VCaP (cell line): ENCODE measurements at regions not wholly inside any gene's neighbourhood (a gene's known extent, or its start where the extent isn't known, plus 50 kb on each side); places are given as distances from the start of the nearest gene placed in this dataset.

Experiments
- H3K27ac ChIP-seq: fragments of 450-650 bp; 2 replicates; pipeline ENCODE4 v1.5.1; 2017
- TF ChIP-seq, protein P1 (sequence below): fragments of 450-650 bp; conservative IDR thresholded peaks from 2 replicates; pipeline ENCODE4 v1.5.1; 2017; ENCODE audit warnings: mild to moderate bottlenecking, moderate library complexity

- H3K27ac ChIP-seq, result peak overlapping the region; percentile 100; the same call in 1 of the 2 replicates
- TF ChIP-seq, protein P1, sequence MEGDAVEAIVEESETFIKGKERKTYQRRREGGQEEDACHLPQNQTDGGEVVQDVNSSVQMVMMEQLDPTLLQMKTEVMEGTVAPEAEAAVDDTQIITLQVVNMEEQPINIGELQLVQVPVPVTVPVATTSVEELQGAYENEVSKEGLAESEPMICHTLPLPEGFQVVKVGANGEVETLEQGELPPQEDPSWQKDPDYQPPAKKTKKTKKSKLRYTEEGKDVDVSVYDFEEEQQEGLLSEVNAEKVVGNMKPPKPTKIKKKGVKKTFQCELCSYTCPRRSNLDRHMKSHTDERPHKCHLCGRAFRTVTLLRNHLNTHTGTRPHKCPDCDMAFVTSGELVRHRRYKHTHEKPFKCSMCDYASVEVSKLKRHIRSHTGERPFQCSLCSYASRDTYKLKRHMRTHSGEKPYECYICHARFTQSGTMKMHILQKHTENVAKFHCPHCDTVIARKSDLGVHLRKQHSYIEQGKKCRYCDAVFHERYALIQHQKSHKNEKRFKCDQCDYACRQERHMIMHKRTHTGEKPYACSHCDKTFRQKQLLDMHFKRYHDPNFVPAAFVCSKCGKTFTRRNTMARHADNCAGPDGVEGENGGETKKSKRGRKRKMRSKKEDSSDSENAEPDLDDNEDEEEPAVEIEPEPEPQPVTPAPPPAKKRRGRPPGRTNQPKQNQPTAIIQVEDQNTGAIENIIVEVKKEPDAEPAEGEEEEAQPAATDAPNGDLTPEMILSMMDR, result no peak
These were observed 129.4 kb downstream of the C9orf50 start for GRCh38 chr9:129491487-129491855.

DNA sequence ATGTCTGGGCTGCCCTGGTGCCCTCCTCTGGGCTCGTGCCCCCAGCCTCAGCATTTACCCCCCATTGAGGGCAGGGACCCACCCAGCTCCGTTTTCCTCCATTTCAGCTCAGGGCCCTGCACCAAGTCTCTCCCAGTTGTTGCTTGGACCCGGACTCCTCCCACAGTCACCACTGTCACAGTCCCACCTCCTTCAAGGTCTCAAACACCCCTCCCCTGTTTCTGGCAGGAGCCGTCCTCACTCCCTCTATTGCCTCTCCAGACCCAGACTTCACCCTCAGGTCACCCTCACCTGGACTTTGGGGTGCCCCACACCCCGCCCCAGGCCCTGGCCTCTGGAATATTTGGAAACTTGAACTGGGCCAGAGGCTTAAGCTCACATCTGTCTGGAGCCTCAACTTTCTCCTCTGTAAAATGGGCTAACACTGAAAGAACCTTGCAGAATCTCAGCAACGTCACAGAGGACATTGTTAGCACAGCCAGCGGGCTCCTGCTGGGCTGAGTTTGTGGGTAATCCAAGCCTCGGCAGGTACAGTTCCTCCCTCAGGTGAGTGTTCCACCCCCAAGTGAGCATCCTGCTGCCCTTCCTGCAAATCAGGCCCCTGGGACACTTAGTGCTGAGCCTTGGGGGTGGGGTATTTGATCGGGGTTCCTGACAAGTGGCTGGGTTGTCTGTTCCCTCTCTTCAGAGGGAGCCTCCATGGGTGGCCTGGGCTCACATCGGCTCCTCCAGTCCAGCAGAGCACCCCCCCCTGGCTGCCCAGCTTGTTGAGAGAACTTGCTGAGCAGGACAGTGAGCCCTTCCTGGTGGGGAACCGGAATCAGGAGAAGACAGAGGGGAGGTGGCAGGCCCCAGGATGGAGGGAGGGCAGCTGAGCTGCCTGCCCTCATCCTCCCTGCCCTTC, 130.1 kb downstream of the C9orf50 start:
- TF ChIP-seq, protein P1, result no peak
- H3K27ac ChIP-seq, result peak overlapping the region; percentile 100; the same call in 1 of the 2 replicates

DNA sequence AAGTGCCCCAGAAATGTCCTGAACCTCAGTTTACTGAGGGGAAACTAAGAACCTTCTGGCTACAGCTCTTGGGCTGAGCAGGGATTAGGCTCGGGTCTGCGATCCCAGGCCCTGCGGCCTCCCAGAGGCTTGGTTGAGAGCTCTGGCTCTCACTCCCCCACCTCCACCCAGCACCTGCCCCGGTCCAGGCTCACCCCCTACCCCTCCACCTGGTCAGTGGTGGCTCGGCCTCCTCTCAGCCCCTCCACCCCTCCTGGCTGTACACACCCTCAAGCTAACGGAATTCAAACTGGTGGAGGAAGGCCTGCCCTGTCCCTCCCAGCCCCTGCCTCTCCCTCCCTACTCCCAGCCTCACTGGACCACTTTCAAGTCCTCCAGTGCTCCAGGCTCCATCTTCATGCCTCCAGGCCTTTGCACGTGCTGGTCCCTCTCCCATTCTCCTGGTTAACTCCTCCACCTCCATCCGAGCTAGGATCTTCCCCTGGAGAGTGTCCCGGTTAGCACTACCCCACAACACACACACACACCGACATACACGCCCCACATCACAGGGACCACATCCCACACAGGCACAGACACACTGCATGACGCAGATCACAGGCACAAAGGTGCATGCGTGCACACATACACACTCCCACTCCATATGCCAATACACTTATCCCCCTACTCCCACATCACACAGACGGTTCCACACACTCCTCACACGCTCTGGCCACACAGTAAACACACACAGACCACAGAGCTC, 130.9 kb downstream of the C9orf50 start:
- TF ChIP-seq, protein P1, result no peak
- H3K27ac ChIP-seq, result peak overlapping the region; percentile 100

DNA sequence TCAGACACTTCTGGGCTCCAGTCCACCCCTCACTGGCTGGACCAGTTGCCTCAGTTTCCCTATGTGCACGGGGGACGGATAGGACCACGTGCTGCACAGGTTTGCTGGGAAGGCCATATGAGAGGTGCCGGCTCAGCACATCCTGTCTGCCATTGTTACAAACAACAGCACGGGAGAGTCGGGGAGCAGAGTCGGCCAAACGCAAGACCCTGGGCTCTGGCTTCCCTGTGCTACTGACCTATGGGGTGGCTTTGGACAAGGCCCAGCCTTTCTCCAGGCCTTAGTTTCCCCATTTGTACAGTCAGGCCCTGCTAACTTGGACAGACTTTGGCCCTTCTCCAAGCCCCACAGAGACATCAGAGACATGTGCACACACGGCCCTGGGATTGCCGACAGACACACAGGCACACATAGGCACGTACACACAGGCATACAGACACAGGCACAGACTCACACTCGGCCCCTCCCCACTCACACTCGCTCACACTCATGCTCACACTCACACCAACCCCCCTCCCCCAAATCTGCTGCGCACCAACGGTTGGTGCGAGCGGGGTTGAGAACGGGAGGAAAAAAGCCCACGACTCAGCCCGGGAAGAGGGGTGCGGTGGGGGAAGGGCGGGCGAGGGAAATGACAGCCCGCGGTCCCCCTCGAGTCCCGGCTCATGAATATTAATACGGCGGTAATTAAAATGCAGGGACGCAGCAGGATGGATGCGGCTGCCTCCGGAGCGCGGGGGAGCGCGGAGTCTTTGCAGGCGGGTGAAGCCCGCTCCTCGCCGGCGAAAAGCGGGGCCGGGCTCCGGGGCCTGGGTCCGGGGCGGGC, 133.0 kb downstream of the C9orf50 start:
- peak overlapping the region; percentile 100 for H3K27ac ChIP-seq
- TF ChIP-seq, protein P1, result no peak

GRCh38 chr9:129486756-129487657, 133.9 kb downstream of the C9orf50 start:
- H3K27ac ChIP-seq, result peak overlapping the region; percentile 100
- TF ChIP-seq, protein P1, result no peak

DNA sequence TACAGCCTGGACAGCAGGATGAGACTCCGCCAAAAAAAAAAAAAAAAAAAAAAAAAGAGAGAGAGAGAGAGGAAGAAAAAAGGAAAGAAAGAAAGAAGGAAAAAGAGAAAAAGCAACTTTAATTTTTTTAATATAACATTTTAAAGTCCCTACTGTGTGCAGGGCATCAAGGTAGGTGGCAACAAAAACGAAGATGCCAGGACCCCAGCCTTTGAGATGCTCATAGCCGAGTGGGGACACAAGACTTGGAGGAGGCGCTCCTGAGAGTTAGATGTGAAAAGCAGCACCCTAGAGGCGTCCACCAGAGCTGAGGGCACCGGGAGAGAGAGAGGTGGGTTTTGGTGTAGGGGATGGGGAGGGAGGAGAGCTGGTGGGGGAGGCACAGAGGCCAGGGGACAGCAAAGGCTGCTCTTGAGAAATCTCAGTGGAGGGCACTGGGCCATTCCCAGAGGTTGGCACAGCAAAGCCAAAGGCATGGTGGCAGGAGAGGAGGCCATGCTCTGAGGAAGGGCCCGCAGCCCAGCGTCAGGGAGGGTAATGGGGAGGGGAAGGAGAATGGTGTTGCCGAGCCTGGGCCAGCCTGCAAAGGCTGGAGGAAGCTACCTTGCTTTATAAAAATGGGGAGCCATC, 135.6 kb downstream of the C9orf50 start:
- TF ChIP-seq, protein P1, result no peak

More for the DNA sequence above, 135.6 kb downstream of the C9orf50 start:
- H3K27ac ChIP-seq, result peak overlapping the region; percentile 100
